Pancreas (tissue), 10 donors: ENCODE measurements at regions not wholly inside any gene's neighbourhood (a gene's known extent, or its start where the extent isn't known, plus 50 kb on each side); places are given as distances from the start of the nearest gene placed in this dataset.

Source experiments
- ATAC-seq, 4 donors: fragments of 200-7000 bp; cut with Tn5 transposase; one replicate each; pipeline versions ENCODE4 v1.8.0 to v1.9.1; 2020; ENCODE audit warnings: mild to moderate bottlenecking in 4 of 4, moderate library complexity in 4 of 4
- DNase-seq, 6 donors: peaks; one replicate each; pipeline ENCODE4 v3.0.0-alpha.2; 2020
- FAIRE-seq: peaks from 2 replicates; lab custom pipeline; 2012; peaks lifted over from hg19 to GRCh38; lab: Jason Lieb, UNC
- H3K27ac ChIP-seq, 4 donors: fragments of 200-600 bp; sonication (generic); 1 replicate in 3 of 4; 2 replicates in 1 of 4; pipeline versions ENCODE4 v1.5.0 to v1.8.0; 2020
- H3K27me3 ChIP-seq, 4 donors: fragments of 200-600 bp; one replicate each; pipeline ENCODE4 v1.8.0; 2021
- H3K36me3 ChIP-seq, 3 donors: fragments of 200-600 bp; sonication (generic) in 1 of 3; one replicate each; pipeline versions ENCODE4 v1.5.0 to v1.8.0; 2020 to 2021
- H3K4me1 ChIP-seq, 3 donors: fragments of 200-600 bp; one replicate each; pipeline ENCODE4 v1.8.0; 2021
- H3K4me3 ChIP-seq, 4 donors: fragments of 200-600 bp; sonication (generic) in 2 of 4; one replicate each; pipeline versions ENCODE4 v1.5.0 to v1.8.0; 2020 to 2021
- H3K9me3 ChIP-seq, 4 donors: fragments of 200-600 bp; one replicate each; pipeline ENCODE4 v1.8.0; 2021
- WGBS, 2 donors: extraction: QIAGEN DNeasy Blood & Tissue Kit; methylation state at CpG; one replicate each; pipeline ENCODE4 v1.1.7; 2013; 5-methylcytosine and 5-hydroxymethylcytosine counted together
- intact Hi-C, 3 donors: fragments of 100-400 bp; cut with DNase I; formaldehyde crosslinking; loops; one replicate each; pipeline versions ENCODE4 v1.11.1 to v1.14.2; 2022
- TF ChIP-seq, protein P1 (sequence below), 4 donors: fragments of 200-600 bp; sonication (generic) in 3 of 4; IDR thresholded peaks; one replicate each; pipeline versions ENCODE4 v1.5.0 to v1.8.0; 2021; ENCODE audit warnings: antibody characterized with exemption in 4 of 4
- donor health status: healthy with polysubstance abuse.
- donor health status: DM: no; HTN: no; CAD: no; lungs with moderate emphysema.
- donor health status: DM: no; HTN: no; CAD: no.
- donor health status: control.
- donor health status: control.
- donor health status: Bipolar disorder and iron deficiency.
- donor health status: DM: yes; HTN: yes; CAD: no.
- donor health status: DM: no; HTN: no; CAD: no.
- donor health status: DM: no; HTN: no; CAD: no.
- donor health status: DM: yes; HTN: yes; CAD: no.

DNA sequence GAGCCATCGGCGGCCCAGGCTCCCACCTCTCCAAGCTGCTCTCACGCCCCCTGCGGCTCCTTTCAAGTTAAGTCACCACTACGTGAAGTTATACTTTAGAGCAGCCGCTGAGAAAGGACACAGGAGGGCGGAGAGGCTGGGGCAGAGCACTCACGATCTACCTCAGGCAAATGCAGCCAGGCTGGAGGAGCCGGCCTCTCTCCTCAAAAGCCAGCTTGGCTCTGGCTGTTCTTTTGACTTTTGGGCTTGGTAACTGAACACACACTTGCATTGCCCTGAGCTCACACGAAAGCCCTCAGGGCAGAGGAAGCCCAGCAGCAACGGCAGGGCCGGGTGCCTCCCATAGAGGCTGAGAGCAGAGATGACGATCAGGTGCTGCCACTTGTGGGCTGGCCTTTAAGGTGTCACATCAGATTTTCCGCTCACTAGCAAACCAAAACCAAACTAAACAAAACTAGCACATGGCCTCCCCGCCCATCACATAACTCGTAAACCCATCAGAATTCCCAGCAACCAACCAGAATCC, 75.2 kb downstream of the PITPNM2 start:
- ATAC-seq: peak in 3 of 4 donors; percentile 33 to 71 (median 63)
- Histone ChIP-seq H3K27me3 (no peaks in the 10 kb centered on the region), H3K36me3 (no peaks in the 10 kb centered on the region), H3K9me3 (no peaks in the 10 kb centered on the region), H3K27ac (no peak overlapping the region), H3K4me3 (no peak overlapping the region), H3K4me1 (no peaks in the 10 kb centered on the region)
- intact Hi-C loops: no loop called here
- DNase-seq: no peak
- TF ChIP-seq, protein P1, sequence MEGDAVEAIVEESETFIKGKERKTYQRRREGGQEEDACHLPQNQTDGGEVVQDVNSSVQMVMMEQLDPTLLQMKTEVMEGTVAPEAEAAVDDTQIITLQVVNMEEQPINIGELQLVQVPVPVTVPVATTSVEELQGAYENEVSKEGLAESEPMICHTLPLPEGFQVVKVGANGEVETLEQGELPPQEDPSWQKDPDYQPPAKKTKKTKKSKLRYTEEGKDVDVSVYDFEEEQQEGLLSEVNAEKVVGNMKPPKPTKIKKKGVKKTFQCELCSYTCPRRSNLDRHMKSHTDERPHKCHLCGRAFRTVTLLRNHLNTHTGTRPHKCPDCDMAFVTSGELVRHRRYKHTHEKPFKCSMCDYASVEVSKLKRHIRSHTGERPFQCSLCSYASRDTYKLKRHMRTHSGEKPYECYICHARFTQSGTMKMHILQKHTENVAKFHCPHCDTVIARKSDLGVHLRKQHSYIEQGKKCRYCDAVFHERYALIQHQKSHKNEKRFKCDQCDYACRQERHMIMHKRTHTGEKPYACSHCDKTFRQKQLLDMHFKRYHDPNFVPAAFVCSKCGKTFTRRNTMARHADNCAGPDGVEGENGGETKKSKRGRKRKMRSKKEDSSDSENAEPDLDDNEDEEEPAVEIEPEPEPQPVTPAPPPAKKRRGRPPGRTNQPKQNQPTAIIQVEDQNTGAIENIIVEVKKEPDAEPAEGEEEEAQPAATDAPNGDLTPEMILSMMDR (IDR thresholded peaks at IDR 0.05): no peak
- no peak for FAIRE-seq
- 81 to 82% methylated on average over 16 of the region's 16 CpGs for WGBS, 2 donors

DNA sequence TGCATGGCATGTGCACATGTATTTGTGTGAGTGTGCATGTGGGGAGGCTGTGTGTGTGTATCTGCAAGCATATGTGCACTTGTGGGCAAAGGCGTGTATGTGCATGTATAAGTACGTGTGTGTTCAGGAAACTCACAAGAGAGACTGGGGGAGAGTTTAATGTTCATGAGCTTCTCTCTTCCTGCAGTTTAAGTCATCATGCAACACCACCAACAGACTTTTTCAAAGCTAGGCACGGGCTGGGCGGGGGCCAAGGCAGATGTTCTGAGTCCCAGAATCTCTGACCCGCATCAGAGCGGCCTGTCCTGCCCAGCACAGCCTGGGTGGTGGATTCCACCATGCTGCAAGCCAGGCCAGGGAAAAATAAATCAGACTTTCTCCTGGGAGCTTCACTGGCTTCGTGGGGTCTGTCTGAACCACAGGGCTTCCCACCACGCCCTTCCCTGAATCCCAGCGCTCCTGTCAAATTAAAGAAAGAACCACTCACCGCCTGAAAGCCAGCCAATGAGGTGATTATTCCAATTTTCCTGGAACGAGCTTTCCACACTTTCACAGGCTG, 75.7 kb downstream of the PITPNM2 start:
- Histone ChIP-seq H3K27me3 (no peaks in the 10 kb centered on the region), H3K9me3 (no peaks in the 10 kb centered on the region), H3K36me3 (no peaks in the 10 kb centered on the region), H3K4me1 (peaks cover under 1 to 3% (median 2%) of the 10 kb centered on the region in 3 donors), H3K4me3 (no peak overlapping the region), H3K27ac (no peak overlapping the region)
- no peak for FAIRE-seq
- intact Hi-C loops: no loop called here
- no peak for DNase-seq
- WGBS, 2 donors: 81 to 85% methylated on average over 10 to 11 of the region's 11 CpGs
- ATAC-seq: no peak
- TF ChIP-seq, protein P1 (IDR thresholded peaks at IDR 0.05): no peak

DNA sequence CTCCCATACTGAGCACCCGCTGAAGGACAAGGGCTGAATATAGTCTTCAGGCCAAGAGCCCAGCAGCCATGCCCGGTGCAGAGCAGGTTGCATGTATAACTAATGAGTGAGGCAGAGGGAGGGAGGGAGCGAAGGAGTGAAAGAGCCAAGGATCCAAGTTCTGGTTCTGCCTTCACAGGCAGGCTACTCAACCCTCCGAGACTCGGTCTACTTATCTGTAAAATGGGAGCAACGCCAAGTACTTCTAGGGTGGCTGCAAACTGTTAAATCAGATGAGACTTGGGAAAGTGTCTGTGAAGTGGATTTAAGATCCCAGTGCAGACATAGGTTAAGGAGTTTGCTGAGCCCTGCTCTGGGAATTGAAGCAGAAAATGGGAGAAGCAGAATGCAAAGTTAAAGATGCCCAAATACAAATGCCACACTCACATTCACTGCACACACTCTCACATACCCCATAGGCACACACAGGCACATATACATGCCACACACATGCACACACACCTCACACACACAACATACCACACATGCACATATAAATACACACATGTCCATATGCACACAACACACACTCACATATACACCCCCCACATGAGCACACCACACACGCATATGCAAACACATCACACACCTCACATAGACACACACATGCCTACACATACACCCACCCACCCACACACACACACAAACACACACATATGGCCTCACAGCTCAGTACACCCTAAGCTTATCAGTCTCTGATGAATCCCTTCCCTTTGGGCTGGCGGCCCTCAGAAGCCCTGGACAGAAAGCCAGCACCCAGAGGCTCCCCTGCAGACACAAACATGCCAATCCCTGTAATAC, 76.7 kb downstream of the PITPNM2 start:
- TF ChIP-seq, protein P1 (IDR thresholded peaks at IDR 0.05): no peak
- FAIRE-seq (no peak), ATAC-seq (no peak), DNase-seq (no peak)
- 74 to 80% methylated on average over 8 of the region's 8 CpGs for WGBS, 2 donors
- Histone ChIP-seq H3K4me1 (peaks cover 11 to 12% (median 12%) of the 10 kb centered on the region in 3 donors), H3K27ac (no peak overlapping the region), H3K36me3 (no peaks in the 10 kb centered on the region), H3K9me3 (no peaks in the 10 kb centered on the region), H3K4me3 (no peak overlapping the region), H3K27me3 (no peaks in the 10 kb centered on the region)
- intact Hi-C loops: no loop called here

DNA sequence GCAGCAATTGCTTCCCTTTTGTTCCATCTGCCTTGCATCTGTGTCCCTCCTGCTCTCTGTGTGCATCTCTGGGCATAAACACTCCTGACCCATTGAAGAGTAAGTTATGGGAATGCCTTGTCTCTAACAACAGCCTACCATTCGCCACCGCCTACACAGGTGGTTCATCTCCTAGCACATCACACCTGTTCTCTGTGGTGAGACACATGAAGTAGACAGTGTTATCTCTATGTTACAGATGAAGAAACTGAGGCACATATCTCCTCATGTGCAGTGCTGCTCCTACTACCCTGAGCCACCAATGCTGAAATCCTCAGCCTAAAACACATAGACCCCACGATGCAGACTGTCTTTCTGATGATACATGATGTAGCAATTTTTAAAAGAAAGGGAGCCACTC, 77.6 kb downstream of the PITPNM2 start:
- ATAC-seq (no peak), FAIRE-seq (no peak), DNase-seq (no peak)
- intact Hi-C loops: no loop called here
- WGBS, 2 donors: 89 to 91% methylated on average over 3 of the region's 3 CpGs
- H3K36me3 ChIP-seq: no peaks in the 10 kb centered on the region
- H3K27me3 ChIP-seq: no peaks in the 10 kb centered on the region
- no peak overlapping the region for H3K4me3 ChIP-seq
- H3K27ac ChIP-seq: no peak overlapping the region
- H3K9me3 ChIP-seq: no peaks in the 10 kb centered on the region
- H3K4me1 ChIP-seq: peaks cover 12 to 14% (median 13%) of the 10 kb centered on the region in 3 donors
- TF ChIP-seq, protein P1 (IDR thresholded peaks at IDR 0.05): no peak
